ENCODE measurements at regions not wholly inside any gene's neighbourhood (a gene's known extent, or its start where the extent isn't known, plus 50 kb on each side); places are given as distances from the start of the nearest gene placed in this dataset.
"Not testable (repeated sequence)": the region's sequence is repeated elsewhere in the genome, so short reads cannot be mapped to it uniquely, and the experiment has no call there.

- no peak for DNase-seq
Observed at GRCh38 chr3:117811786-117812185, 1102.2 kb downstream of the TUSC7 start.

- DNase-seq, result no peak
Observed at GRCh38 chr3:117814975-117815374, 1105.4 kb downstream of the TUSC7 start.

GRCh38 chr3:117817103-117817502 lies 1107.5 kb downstream of the TUSC7 start:
- no peak for DNase-seq

GRCh38 chr3:117818592-117818991 lies 1109.0 kb downstream of the TUSC7 start:
- DNase-seq, result no peak

GRCh38 chr3:117820658-117821299 lies 1111.2 kb downstream of the TUSC7 start:
- DNase-seq, result no peak

- DNase-seq, result no peak
Observed at GRCh38 chr3:117822416-117822815, 1112.8 kb downstream of the TUSC7 start.

GRCh38 chr3:117836296-117836695 lies 1126.7 kb downstream of the TUSC7 start:
- DNase-seq, result no peak

- DNase-seq, result no peak
Observed at GRCh38 chr3:117837391-117837790, 1127.8 kb downstream of the TUSC7 start.

- no peak for DNase-seq
Observed at GRCh38 chr3:117842086-117842485, 1132.5 kb downstream of the TUSC7 start.

- no peak for DNase-seq
Observed at GRCh38 chr3:117843356-117843755, 1133.8 kb downstream of the TUSC7 start.

GRCh38 chr3:117844676-117845075 lies 1135.1 kb downstream of the TUSC7 start:
- no peak for DNase-seq

GRCh38 chr3:117846238-117846637 lies 1136.7 kb downstream of the TUSC7 start:
- DNase-seq, result no peak

GRCh38 chr3:117848606-117849005 lies 1139.0 kb downstream of the TUSC7 start:
- no peak for DNase-seq

- DNase-seq, result peak; percentile 46
Observed at GRCh38 chr3:117853923-117854668, 1144.5 kb downstream of the TUSC7 start.

- no peak for DNase-seq
Observed at GRCh38 chr3:117856354-117856753, 1146.8 kb downstream of the TUSC7 start.

- no peak for DNase-seq
Observed at GRCh38 chr3:117863146-117863545, 1153.6 kb downstream of the TUSC7 start.

GRCh38 chr3:117865338-117865737 lies 1155.8 kb downstream of the TUSC7 start:
- DNase-seq, result no peak

GRCh38 chr3:117868766-117869165 lies 1159.2 kb downstream of the TUSC7 start:
- DNase-seq, result no peak

GRCh38 chr3:117871934-117872333 lies 1162.4 kb downstream of the TUSC7 start:
- DNase-seq, result no peak

GRCh38 chr3:117872594-117873248 lies 1161.9 kb downstream of the IGSF11 start:
- not testable (repeated sequence) for DNase-seq

GRCh38 chr3:117873249-117873600 lies 1161.4 kb downstream of the IGSF11 start:
- DNase-seq, result no peak

GRCh38 chr3:117874028-117874690 lies 1160.5 kb downstream of the IGSF11 start:
- DNase-seq, result no peak
